GM18951 (cell line): ENCODE measurements at regions not wholly inside any gene's neighbourhood (a gene's known extent, or its start where the extent isn't known, plus 50 kb on each side); places are given as distances from the start of the nearest gene placed in this dataset.
"Not testable (repeated sequence)": the region's sequence is repeated elsewhere in the genome, so short reads cannot be mapped to it uniquely, and the experiment has no call there.

ENCODE experiments used
- POLR2A ChIP-seq: IDR thresholded peaks from 4 replicates; pipeline ENCODE4 v1.6.1; 2011; ENCODE audit warnings: mild to moderate bottlenecking; ENCODE audit not compliant: insufficient read length, insufficient read depth; ENCODE audit errors: extremely low read depth
- in situ Hi-C: fragments of 300-500 bp; cut with MboI; formaldehyde crosslinking; loops from one replicate; pipeline ENCODE4 v1.12.0; 2022; ENCODE audit warnings: low sequenced_read_pairs, mixed read lengths, inconsistent platforms; ENCODE audit not compliant: unreplicated experiment

DNA sequence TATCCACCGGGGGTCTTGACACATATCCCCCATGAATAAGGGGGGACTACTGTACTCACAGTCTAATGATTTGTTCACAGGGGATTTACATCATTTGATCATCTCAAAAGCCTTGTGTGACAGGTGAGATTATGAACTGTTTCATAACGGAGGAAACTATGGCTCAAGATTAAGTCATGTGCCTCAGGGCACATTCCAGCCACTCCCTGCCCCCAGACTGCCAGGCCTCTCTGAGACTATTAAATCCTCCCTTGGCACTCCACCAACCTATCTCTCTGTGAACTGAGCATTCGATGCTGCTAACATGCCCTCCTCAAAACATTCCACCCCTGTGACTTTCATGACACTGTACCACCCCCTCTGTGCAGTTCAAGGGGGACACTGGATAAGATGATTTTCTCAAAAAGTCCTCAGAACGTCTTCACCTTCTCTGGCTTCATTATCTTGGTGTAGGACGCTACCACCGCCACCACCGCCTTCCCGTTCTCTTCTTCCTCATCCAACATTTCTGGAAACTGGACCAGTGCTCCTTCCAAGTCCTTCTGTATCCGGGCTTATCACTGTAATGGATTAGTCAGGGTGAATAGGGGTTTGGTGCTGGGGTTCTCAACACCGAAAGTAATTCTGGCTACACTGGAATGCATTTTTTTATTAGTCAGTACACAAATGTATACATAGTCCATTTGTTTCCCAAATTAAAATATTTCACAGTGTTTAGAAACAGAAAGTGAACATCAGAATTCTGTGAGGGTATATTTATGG, 169.6 kb downstream of the KCNS3 start:
- TF ChIP-seq POLR2A, result no peak
- in situ Hi-C loops, result no loop called here

DNA sequence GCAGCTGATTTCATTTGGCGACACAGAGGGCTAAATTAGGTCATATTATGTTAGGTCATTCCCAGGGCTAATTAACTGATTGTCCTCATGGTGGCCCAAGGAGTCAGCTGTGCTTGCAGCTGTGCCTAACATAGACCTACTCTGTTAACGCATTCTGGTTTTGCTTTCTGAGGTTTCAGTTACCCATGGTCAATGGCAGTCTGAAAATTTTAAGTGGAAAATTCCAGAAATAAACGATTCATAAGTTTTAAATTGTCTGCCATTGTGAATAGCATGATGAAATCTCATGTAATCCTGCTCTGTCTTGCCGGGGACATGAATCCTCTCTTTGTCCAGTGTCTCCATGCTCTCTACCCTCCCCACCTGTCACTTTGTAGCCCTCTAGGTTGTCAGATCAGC, 168.7 kb downstream of the KCNS3 start:
- in situ Hi-C loops, result no loop called here
- no peak for TF ChIP-seq POLR2A

DNA sequence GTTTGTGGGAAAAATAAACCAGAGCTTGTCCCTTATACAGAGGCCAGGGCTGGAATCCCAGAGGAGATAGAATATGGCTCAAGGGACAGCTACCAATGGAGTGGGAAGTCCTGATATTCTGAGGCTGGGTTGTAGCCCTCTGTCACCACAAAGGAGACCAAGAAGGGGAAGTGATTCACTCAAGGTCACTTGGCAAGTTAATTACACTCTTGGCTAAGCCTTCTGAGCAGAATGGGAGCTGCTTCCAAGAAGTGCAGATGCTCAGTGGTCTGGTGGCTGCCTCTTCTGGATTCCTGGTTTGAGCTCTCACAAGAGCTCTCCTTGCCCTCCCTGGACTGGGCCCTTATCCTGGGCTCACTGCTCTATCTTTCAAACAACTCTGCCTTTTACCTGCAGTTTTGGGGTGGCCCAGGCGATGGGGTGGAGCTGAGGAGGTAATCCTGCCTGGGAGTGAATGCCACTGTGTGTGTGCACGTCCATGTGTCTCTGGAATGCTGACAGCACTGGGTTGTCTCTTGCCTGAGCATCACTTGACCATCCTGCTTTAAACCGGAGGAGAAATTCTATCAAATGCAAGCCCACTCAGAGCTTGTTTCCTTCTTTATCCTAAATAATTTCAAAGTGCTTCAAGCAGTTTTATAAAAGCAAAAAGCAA, 168.2 kb downstream of the KCNS3 start:
- in situ Hi-C loops, result no loop called here

DNA sequence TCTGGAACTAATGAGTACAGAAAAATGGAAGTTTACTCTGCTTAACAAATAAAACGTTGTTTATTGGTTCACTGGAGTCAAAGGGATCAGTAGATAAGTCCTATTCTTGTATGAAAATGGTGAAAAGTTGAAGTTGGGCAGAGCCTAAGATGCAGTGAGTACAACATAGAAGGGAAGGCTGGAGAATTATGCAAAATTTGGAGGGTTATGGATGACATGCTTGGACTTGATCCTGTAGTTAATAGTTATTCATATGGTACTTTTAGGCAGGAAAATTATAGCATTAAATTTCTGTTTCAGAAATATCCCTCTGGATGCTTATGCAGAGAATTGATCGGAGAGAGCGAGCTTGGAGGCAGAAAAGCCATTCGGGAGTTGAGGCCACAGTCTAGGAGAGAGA, 167.6 kb downstream of the KCNS3 start:
- TF ChIP-seq POLR2A, result no peak
- in situ Hi-C loops, result no loop called here

More for the DNA sequence above, 168.2 kb downstream of the KCNS3 start:
- TF ChIP-seq POLR2A, result no peak

DNA sequence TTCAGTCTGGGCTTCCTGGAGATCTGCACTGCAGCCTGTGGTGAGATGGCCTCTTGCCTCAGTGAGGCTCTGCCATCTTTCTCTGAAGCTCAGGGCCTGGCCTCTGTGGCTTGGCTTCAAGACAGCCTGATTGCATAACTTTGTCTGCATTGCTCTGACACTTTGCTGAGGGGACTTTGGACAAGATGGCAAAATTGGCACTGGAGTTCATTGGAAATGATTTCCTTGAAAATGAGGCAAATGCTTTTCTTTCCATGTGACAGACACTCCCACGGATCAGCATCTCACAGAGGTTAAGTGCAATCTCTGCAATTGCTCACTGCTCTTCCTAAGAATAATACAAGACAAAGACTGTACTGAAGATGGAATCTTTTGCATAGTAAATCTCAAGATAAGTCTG, 166.8 kb downstream of the KCNS3 start:
- in situ Hi-C loops, result no loop called here
- TF ChIP-seq POLR2A, result no peak

DNA sequence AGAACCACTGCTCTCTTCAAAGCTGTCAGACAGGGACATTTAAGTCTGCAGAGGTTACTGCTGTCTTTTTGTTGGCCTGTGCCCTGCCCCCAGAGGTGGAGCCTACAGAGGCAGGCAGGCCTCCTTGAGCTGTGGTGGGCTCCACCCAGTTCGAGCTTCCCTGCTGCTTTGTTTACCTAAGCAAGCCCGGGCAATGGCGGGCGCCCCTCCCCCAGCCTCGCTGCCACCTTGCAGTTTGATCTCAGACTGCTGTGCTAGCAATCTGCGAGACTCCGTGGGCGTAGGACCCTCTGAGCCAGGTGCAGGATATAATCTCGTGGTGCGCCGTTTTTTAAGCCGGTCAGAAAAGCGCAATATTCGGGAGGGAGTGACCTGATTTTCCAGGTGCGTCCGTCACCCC, 138.9 kb downstream of the KCNS3 start:
- in situ Hi-C loops, result not testable (repeated sequence)

DNA sequence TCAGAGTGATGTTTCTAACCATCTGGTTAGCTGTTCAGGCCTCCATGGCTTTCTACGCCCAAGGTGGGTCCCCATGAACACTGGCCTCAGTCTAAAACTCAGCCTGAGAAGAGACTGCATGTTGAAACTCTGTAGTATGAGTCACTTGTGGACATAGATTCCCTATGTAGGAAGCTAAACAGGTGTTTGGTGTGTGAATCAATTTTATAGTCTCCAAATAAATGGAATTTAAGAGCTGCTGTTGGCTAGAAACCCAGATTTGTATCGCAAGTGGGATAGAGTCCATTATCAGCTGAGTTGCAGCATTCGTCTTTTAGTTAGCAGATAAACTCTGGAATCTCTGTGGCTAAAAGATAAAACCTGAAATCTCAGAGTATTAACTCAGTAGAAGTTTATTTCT, 131.4 kb downstream of the KCNS3 start:
- TF ChIP-seq POLR2A, result no peak
- in situ Hi-C loops, result no loop called here

DNA sequence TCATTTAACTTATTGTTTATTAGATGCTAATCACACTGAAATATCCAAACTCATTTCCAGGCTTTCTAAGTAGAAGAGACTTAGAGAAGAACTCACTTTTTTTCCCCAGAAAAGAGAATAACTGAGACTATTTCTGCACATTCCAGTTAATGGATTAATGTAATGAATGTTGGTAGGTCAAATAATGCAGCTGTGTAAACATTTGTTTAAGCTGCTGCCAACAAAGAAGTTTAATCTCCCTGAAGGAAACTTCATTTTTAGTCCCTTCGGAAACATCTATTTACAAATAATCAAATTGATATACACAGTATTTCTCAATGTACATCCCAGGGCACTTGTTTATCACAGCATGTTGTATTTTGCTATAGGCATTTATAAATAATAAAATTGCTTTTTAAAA, 126.9 kb downstream of the KCNS3 start:
- in situ Hi-C loops, result no loop called here
- TF ChIP-seq POLR2A, result no peak

DNA sequence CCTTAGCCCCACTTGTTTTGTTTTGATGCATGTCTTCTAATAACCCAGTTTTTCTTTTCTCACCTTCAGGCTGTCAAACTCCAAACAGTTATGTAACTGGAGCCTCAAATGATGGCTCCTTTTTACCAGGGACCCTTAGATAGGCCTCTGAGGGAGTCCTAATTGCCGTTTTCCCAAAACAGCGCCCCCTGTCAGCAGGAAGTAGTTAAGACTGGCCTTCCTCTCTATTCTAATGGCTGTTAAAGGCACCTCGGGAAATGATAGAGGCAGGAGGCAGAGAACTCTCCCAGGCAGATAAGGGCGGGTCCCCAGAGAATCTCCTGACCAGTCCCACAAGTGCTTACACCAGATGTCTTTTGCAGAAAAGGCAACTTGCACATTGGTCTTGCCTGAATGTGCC, 123.2 kb downstream of the KCNS3 start:
- no peak for TF ChIP-seq POLR2A
- in situ Hi-C loops, result no loop called here

DNA sequence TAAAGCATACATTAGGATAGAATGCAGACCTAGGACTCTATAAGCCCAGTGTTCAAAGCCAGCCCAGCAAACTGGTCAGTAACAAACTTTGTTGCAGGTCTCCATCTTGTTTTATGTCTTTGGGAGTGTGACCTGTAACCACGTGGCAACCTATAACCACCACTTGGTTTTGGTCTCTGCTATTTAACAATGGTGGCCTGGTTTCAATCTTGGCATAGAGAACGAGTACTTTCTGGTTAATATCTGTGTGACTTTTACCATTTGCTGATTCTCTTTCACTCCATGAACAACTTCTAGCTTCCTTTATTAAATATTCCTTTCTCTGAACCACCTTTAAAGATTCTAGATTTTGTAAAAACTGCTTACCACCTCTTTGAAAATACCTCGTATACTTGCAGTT, 118.5 kb downstream of the KCNS3 start:
- in situ Hi-C loops, result no loop called here
- TF ChIP-seq POLR2A, result no peak

DNA sequence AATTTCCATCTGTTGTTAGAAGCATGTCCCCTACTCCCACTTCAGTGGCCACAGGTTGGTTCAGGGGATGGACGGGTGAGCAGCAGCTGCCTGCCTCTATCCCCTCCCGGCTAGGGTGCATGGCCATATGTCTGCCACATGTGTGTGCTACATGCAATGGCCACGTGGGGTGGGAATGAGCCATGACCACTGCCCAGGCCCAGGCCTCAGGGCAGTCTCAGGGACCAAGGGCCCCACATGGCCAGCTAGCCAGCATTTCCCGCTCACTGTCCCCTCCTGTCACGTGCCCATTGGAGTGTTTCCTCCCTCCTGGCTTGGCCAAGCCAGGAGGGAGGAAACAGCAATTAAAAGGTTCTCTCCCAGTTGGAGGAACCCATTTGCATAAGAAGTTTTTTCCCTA, 117.1 kb downstream of the KCNS3 start:
- in situ Hi-C loops, result no loop called here
- TF ChIP-seq POLR2A, result no peak
